HG03159 (cell line): ENCODE measurements at regions not wholly inside any gene's neighbourhood (a gene's known extent, or its start where the extent isn't known, plus 50 kb on each side); places are given as distances from the start of the nearest gene placed in this dataset.
"Not testable (repeated sequence)": the region's sequence is repeated elsewhere in the genome, so short reads cannot be mapped to it uniquely, and the experiment has no call there.

Experiments
- ATAC-seq: cut with Tn5 transposase; IDR thresholded peaks from one replicate; pipeline ENCODE4 v1.9.1; 2021; ENCODE audit warnings: mild to moderate bottlenecking, moderate library complexity; ENCODE audit not compliant: unreplicated experiment

DNA sequence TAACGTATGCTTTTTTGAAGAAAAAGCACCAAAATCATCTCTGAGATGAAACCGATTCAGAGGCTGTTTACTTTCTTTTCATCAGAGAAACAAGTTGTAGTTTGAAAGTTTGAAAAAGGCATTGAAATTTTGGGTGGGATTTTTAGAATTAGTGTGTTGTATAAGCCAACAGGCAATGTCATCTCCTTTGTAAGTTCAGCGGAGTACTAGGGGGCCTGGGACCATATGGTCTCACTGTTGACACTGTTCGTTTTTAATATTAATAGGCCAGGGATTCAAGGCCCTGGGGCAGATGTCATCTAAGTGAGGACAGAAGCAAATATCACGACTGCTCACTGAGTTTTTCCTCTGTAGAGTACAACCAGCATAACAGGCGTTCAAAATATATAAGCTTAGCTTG is 256.2 kb upstream of the RARB start:
- ATAC-seq: no peak

DNA sequence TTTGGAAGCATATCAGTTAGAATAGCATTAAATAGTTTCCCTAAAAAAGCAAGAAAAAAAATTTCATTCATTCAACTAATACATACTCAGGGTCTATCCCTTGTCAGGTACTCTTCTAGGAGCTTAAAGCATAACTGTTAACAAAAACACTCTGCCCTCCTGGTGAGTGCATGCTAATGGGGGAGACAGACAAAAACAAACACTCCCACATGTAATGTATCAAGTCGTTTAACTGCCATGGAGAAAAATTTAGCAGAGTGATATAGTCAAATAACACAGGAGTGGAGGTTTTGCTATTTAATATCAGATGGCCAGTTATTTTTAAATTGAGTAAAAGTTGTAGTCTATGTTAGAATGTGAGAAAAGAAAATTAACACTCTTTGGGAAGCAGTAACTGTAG is 254.5 kb upstream of the RARB start:
- ATAC-seq: no peak

DNA sequence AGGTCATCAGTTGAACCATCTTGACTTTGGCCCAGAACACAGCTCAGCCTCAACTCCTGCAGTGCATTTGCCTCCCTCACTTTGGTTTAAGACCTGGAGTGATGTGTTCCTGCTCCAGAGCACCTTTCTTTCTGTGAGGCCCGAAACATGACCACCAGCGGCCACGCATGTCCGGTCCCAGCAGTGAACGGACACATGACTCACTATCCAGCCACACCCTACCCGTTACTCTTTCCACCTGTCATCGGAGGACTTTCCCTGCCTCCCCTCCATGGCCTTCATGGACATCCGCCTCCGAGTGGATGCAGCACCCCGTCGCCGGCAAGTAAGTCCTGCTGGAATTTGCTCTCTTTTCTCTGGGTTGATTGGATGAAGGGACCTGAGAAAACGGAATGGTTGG is 253.8 kb upstream of the RARB start:
- ATAC-seq: no peak

DNA sequence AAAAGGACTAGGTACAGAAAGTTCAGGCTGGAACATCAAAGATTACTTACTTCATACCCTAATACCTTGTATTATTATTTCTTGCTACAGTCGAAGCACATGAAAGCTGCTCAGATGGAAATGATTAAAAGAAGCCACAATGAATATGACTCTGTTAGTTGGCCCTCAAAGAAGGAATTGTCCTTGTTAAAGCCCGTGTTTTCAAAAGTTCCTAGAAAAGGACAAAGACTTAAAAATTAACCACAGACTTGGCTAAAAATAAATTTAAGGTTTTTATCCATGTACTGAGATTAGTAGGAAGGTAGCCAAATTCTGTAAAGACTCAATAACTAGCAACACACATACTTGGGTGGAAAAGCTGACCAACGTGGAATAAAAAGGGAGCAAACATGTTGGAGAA is 251.0 kb upstream of the RARB start:
- ATAC-seq: no peak

DNA sequence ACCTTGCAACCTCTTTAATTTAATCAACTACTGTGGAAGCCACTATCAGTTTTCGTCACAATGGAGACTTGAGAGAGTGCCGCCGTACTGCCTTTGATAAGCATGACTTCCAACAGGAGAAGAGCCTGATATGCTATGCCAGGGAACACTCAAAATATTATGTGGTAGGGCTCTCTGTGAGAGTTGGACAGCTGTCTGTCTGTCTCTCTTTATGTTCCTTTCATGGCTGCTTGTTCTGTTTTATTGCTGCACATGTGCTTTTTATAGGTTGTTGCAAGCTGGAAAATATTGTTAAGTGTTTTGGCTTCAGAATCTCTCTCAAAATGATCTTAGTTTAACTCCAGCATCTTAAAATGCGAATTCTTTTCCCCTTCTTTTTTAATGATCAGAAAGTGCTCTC is 249.4 kb upstream of the RARB start:
- no peak for ATAC-seq

DNA sequence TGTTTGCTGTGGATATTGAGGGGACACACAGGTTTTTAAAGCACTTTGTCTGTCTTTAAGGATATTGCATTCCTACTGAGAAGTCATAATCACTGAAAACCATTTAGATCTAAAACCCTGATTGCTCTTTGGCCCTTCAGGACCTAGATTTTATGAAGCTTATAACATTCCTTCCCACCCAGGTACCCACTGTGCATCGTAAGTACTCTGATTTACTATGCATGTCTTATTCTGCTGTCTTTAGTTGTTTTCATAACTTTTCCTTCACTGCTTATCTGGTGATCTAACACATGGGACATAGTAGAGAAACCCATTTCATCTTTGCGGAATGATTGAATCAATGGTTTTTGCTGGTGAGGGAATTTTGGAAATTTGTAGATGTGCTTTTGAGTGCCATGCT is 247.0 kb upstream of the RARB start:
- ATAC-seq: no peak

DNA sequence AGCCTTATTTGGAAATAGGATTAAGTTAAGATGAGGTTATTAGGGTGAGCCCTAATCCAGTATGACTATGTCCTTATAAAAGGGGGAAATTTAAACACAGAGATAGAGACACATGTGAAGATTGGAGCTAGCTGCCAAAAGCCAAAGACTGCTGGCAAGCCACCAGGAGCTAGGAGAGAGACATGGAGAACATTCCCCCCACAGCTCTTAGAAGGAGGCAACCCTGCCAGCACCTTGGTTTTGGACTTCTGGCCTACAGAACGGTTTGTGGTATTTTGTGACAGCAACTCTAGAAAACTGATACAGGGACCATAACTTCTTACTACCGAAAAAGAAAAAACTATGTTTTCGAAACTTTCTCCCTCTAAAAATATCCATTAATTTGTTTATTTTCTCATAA is 245.3 kb upstream of the RARB start:
- ATAC-seq: no peak

DNA sequence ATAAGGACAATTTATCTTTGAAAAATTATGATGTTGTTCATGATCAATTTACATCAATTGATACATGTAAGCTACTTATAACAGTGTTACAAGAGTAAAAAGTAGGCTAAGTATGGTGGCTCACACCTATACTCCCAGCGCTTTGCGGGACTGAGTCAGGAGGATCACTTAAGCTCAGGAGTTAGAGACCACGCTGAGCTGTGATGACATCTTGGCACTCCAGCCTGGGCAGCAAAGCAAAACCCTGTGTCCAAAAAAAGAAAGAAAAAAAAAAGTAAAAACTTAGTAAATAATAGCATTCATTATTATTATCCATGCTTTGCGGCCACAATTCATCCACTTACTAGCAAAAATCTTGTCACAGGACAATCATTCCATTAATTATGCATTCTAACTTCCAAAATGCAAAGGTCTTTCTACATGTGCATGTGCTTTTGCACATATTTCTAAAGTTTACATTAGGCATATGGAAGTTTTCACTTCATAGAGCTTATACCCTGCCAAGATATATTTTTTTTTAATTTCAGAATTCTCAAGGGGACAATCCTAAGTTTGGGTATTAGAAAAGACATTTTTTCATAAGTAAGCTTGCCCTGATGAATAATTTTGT is 243.3 kb upstream of the RARB start:
- no peak for ATAC-seq

DNA sequence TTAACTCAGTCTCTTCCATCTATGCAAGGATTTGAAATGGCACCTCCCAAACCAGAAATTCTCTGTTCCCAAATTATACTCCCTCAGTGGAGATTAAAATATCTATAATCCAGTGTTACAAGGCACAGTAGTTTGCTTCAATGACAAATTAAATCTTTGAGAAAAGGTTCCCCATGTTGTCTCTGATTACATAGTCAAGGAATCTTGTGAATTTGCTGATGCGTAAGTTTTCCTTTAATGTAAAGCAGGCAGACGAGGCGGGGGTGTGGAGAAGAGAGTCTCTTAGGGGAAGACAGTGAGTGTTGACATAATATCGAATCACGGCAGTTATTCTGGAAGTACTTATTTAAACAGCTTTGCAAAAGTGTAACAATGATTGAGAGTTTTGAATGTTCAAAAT is 236.4 kb upstream of the RARB start:
- ATAC-seq: no peak

DNA sequence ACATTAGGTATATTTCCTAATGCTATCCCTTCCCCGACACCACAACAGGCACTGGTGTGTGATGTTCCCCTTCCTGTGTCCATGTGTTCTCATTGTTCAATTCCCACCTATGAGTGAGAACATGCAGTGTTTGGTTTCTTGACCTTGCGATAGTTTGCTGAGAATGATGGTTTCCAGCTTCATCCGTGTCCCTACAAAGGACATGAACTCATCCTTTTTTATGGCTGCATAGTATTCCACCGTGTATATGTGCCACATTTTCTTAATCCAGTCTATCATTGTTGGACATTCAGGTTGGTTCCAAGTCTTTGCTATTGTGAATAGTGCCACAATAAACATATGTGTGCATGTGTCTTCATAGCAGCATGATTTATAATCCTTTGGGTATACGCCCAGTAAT is 228.5 kb upstream of the RARB start:
- ATAC-seq: not testable (repeated sequence)

DNA sequence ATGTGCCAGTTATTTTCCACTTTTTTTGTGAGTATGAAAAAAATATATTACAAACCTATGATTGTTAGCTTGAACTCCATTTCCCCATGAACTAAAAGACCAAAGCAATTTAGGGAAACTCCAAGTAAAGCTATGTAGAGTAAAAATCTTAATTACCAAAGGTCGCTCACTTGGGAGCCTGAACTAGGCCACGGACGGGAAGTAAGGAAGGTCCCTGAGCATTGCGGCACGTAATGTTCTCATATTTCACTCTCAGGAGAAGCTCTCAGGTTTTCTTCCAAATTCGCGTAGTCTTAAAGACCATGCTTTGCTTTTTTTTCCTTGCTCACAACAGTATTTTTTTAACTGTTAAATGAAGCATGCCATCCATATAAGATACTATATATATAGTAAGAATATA is 215.3 kb upstream of the RARB start:
- no peak for ATAC-seq

DNA sequence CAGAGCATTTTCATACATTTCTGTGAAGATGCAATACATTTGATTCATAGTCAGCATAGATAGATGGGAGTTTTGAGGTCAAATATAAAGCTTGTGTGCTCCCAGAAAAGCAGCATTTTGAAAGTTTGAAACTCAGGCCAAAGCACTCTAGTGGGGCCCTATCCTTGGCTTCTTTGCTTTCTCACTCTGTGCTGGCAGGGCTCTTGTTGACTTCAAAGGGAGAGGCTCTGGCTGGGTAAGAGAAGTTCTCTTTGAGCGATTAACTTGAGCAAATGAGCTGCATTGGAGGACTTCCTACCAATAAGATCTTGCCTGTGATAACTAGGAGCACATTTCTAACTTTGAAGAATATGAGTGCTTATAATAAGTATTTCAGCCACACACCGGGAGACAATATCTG is 214.0 kb upstream of the RARB start:
- no peak for ATAC-seq

DNA sequence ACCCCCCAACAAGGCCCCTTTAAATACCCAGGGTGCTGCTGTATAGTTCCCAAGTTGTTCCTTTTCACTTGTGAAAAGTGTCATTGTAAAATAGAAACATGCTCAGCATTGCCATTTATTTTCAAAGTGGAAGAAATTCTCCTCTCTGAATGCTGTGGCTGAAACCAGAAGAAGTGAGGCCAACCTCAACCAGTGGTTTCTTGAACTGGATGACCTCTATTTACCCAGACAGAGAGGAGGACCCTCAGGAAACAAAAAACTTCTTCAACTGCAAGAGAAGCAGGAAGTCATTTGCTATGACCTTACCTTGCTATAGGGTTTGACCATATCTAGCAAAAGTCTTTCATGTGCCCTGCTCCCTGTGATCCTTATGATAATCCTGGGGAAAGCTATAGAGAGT is 209.7 kb upstream of the RARB start:
- ATAC-seq: no peak

DNA sequence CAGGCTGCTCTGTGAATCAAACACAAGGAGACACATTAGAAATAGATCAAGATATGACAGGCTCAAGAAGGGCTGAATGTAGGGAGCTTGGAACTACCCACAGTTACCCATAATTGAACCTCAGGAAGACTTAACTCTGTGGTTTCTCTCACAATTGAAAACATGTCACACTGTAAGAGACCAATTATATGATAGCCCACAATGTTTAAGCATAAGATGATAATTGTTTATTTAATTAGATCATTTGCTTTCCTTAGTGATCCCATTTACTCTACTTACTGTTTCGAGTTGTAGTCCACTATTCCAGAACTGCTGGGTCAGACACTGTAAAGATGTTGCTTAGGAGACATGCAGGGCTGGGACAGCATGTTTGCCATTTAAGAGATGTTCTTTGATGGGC is 201.3 kb upstream of the RARB start:
- no peak for ATAC-seq

DNA sequence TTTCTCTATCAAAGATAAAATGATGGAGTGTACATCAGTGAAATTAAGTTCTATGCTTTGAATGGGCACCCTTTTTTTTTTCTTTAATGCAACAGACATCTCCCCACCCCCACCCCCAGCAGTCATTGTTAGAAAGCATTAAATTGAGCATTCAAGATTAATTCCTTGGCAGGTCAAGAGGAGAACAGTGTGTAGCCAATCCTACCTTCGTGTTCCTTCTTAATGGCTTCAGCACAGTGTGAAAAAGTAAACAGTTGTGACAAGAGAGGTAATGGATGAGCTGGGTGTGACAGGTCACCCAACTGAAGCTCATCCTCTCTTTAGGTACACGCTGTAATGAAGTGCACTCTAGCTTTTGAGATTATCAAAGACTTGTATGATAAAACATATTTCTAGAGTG is 198.5 kb upstream of the RARB start:
- no peak for ATAC-seq

DNA sequence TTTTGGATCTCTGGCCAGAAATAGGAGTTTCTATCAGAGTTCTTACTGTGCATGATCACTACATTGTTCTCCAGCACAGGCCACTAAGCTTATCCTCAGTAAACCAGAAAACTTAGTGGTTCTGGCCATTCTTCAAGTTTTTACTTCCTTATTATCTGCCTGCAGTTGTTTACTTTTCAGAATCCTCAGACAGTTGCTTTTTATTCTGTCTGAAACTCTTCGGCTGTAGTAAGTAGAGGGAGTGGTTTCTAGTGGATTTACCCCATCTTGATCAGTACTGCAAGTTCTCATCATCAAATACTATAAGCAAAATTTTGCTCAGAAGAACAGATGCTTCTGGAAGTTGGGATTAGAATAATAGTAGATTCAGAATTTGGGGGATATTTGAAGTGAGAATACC is 193.0 kb upstream of the RARB start:
- ATAC-seq: no peak

DNA sequence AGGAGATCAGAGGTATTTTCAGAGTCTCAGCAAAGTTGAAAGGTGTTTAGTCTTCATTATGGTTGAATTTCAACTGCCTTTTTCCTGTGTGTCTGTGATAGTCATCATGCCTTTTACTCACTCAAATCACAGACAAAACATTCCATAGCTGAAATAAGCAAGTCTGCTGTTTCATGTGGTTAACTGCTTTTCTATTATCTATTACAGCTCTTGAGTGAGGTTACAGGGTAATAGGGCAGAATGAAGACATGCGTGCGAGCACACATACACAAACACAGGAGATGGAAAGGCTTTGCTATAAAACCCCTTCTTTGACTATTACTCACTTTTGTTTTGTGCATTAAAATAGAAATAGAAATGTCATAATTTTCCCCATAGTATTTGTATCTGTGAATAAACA is 192.6 kb upstream of the RARB start:
- no peak for ATAC-seq

DNA sequence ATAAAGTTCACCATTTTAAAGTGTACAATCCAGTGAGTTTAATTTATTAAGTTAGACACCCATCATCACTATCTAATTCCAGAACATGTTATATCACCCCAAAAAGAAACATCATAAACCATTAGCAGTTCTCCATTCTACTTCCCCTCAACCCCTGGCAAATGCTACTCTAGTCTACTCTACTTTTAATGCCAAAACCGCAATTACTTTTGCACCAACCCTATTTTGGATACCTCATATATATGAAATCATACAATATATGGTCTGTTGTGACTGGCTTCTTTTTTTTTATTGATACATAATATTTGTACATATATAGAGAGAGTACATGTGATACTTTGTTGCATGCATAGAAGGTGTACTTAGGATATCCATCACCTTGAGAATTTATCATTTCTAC is 190.5 kb upstream of the RARB start:
- no peak for ATAC-seq

DNA sequence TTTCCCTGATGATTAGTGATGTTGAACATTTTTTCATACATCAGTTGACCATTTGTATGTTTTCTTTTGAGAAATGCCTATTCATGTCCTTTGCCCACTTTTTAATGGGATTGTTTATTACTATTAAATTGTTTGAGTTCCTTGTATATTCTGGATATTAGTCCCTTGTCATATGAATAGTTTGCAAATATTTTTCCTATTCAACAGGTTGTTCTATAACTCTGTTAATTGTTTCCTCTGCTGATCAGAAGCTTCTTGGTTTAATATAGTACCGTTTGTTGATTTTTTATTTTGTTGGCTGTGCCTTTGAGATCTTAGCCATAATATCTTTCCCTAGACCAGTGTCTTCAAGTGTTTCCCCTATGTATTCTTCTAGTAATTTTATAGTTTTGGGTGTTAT is 189.0 kb upstream of the RARB start:
- no peak for ATAC-seq

DNA sequence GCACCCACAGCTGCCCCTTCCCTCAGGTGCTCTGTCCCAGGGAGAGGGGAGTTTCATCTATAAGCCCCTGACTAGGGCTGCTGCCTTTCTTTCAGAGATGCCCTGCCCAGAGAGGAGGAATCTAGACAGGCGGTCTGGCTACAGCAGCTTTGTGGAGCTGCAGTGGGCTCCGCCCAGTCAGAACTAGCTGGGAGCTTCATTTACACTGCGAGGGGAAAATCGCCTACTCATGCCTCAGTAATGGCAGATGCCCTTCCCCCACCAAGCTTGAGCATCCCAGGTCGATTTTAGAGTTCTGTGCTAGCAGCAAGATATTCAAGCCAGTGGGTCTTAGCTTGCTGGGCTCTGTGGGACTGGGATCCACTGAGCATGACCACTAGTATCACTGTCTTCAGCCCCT is 181.2 kb upstream of the RARB start:
- ATAC-seq: no peak

DNA sequence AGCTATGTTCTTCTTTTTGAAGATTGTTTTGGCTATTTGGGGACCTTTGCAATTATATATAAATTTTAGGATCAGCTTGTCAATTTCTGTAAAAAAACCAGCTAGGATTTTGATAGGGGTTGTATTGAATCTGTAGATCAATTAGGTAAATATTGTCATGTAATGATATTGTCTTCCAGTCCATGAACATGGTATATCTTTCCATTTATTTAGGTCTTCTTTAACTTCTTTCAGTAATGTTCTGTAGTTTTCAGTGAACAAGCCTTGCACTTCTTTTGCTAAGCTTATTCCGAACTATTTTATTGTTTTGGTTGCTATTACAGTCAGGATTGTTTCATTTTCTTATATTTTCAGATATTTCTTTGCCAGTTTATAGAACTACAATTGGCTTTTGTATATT is 175.8 kb upstream of the RARB start:
- no peak for ATAC-seq

DNA sequence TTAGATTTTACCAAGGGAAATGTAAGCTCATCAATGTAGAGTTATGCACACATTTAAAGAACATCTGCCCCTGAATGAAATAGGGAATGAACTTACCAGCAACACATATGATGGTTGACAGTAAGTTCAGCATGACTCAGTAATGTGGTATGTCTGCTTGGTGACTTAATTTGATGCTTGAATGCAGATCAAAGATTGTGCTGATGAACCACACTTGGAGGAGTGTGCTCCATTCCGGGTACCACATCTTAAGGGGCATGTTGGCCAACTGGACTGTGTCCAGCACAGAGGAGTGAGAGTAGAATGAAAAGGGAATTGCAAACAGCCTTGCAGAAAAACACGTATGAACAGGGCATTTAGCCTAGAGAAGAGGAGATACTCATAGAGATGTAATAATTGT is 171.0 kb upstream of the RARB start:
- no peak for ATAC-seq

DNA sequence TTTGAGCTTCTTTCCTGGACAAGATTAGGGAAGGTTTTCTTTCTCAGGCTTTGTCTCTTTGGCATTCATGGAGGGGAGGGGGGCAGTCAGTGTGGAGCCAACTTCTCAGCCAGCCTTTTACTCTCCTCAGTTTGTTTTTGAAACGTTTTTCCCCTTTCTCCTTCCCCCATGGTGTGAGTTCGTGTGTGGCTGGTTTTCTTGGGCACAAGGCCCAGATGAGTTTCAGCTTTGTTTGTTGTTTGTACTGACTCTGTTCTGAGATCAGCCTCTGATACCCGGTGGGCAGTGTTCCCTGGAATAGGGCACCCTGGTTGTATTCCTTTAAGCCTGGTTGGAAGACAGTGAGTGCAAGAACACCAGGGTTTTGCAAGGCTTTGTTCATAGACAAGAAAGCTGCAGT is 168.2 kb upstream of the RARB start:
- no peak for ATAC-seq

DNA sequence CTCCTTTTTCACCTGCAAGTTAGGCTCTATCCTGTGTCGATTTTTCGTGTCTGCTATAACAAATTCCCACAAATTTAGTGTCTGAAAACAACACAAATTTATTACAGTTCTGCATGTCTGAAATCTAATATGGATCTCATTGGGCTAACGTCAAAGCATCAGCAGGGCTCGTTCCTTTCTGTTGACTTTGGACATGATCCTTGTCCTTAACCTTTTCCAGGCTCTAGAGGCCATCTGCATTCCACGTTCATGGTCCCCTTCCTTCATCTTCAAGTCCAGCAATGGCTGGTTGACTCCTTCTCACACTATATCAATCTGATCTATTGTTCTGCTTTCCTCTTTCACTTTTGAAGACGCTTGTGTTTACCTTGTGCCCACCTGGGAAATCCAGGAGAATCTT is 165.7 kb upstream of the RARB start:
- ATAC-seq: no peak
